T-helper 1 cell treated with Interleukin-12 subunit alpha and Interleukin-12 subunit beta and Interleukin-4 antibody, amounts not matched to agents 30 μg/mL and 1 μg/mL, for 36 hours (primary cell): ENCODE measurements at regions not wholly inside any gene's neighbourhood (a gene's known extent, or its start where the extent isn't known, plus 50 kb on each side); places are given as distances from the start of the nearest gene placed in this dataset.

Experiments used
- H3K27ac Mint-ChIP-seq: one replicate; pipeline ENCODE4 v1.8.0; 2021; ENCODE audit warnings: mild to moderate bottlenecking, mixed read lengths
- H3K27me3 Mint-ChIP-seq: one replicate; pipeline ENCODE4 v1.8.0; 2021; ENCODE audit warnings: low read depth, mixed read lengths
- H3K36me3 Mint-ChIP-seq: one replicate; pipeline ENCODE4 v1.8.0; 2021; ENCODE audit warnings: low read depth, mixed read lengths
- H3K4me1 Mint-ChIP-seq: one replicate; pipeline ENCODE4 v1.8.0; 2021; ENCODE audit warnings: low read depth, mixed read lengths
- H3K4me3 Mint-ChIP-seq: one replicate; pipeline ENCODE4 v1.8.0; 2021; ENCODE audit warnings: mild to moderate bottlenecking, moderate library complexity, mixed read lengths
- H3K9me3 Mint-ChIP-seq: one replicate; pipeline ENCODE4 v1.8.0; 2021; ENCODE audit warnings: mixed read lengths

DNA sequence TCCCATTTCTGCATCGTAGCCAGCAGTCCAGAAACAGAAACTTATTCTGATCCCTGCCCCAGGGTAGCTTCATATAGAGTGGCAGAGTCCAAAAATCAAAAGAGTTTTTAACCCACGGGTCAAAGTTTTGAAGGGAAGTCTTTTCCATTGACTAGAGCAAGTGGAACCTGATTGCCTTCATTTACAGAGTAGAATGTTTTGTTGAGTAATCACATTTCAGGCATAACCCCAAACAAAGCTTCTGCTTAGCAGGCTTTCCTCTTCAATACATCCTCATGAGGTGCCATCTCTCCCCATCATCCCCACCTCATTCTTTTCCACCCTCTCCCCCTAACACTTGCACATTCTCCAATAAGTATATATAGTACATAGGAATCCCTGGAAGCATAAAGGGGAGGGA is 516.0 kb upstream of the FBXO33 start:
- no peak overlapping the region for H3K4me3 Mint-ChIP-seq
- H3K27me3 Mint-ChIP-seq: no peaks in the 10 kb centered on the region
- H3K36me3 Mint-ChIP-seq: no peaks in the 10 kb centered on the region
- H3K9me3 Mint-ChIP-seq: peaks cover 17% of the 10 kb centered on the region
- no peaks in the 10 kb centered on the region for H3K4me1 Mint-ChIP-seq
- H3K27ac Mint-ChIP-seq: no peak overlapping the region

DNA sequence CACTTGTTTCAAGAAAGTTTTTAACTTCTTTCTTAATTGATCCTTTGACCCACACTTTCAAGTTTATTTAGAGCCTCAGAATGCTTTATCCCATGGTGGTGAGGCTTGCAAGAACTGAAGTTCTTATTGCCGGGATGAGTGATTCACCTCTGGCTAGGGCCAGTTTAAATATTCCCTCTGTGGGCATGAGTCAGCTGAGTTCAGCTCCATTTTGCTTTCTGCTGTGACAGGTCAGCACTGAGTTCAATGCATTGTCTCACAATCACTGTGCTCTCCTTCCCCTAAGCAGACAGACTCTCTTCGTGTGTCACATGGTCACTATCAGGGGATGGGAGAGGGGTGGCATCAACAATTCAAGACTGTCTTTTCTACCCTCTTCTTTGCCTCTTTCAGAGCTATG is 514.6 kb upstream of the FBXO33 start:
- H3K27ac Mint-ChIP-seq: no peak overlapping the region
- H3K27me3 Mint-ChIP-seq: no peaks in the 10 kb centered on the region
- peaks cover 16% of the 10 kb centered on the region for H3K9me3 Mint-ChIP-seq
- no peaks in the 10 kb centered on the region for H3K4me1 Mint-ChIP-seq
- H3K4me3 Mint-ChIP-seq: no peak overlapping the region
- H3K36me3 Mint-ChIP-seq: no peaks in the 10 kb centered on the region

DNA sequence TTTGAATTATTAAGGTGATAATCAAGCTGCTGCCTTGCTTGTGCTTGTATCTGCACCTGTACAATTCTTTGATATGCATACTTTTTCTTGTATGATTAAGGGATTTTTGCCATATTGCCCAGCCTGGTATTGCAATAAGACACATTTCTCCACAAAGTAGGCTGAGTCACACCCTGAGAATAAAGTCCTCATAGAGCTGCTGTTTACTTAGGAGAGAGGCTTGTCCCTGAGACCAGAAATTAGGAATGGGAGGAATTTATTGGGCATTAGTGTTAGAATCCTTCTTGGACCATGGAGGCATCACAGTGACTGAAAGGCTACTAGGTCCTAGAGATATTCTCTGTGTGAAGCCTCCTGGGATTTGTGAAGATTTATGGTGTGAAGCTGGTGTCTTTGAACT is 506.8 kb upstream of the FBXO33 start:
- Mint-ChIP-seq H3K27ac (no peak overlapping the region), H3K36me3 (no peaks in the 10 kb centered on the region)

DNA sequence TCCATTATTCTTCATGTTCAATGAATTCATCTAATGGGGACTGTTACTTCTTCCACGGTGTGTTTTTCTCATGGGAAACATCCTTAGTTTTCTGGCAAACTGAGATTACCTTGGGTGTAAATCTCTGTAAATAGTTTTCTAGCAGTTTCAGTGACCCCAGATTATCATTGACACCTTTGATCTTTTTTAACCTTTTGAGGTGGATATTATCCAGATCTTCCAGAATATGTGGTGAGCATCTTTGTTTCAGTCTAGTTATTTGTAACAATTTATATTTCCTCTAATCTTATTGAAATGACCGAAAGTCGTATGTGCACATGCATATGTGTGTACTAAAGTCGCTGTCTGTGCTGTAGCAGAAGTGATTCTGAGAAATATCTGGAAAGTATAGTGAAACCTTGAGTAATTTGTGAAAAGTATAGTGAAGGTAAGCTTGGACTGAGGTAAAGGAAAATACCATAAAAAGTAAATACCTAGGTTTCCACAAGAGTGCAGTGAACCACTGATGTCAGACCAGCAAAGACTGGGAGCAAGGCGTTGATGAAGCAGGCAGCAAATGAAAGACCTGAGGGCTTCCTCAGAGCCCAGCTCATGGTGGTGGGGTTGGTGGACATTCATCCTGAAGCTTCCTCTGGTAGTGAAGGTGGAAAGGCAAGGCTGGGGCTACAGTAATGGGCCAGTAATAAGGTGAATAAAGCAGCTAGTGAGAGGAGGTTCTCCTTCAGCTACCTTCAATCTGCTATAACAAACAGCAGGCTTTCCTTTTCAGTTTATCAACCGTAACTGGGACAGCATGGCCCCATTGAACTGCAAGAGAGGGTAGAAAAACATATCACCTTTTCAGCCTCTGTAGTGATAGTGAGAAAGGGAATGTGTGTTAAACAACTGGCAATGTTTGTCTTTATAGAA is 480.2 kb upstream of the FBXO33 start:
- Mint-ChIP-seq H3K27me3 (no peaks in the 10 kb centered on the region), H3K36me3 (no peaks in the 10 kb centered on the region), H3K4me1 (no peaks in the 10 kb centered on the region), H3K27ac (no peak overlapping the region), H3K4me3 (no peak overlapping the region), H3K9me3 (no peaks in the 10 kb centered on the region)

More for the DNA sequence above, 506.8 kb upstream of the FBXO33 start:
- Mint-ChIP-seq H3K27me3 (no peaks in the 10 kb centered on the region), H3K9me3 (peaks cover 10% of the 10 kb centered on the region), H3K4me3 (no peak overlapping the region), H3K4me1 (no peaks in the 10 kb centered on the region)

DNA sequence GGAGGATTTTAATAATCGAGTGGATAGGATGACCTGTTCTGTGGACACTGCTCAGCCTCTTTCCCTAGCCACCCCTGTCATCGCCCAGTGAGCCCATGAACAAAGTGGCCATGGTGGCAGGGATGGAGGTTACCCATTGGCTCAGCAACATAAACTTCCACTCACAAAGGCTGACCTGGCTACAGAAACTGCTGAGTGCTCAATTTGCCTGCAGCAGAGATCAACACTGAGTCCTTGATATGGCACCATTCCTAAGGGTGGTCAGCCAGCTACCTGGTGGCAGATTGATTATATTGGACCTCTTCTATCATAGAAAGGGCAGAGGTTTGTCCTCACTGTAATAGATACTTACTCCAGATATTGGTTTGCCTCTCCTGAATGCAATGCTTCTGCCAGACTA is 465.4 kb upstream of the FBXO33 start:
- Mint-ChIP-seq H3K27me3 (no peaks in the 10 kb centered on the region), H3K9me3 (peaks cover 25% of the 10 kb centered on the region), H3K36me3 (no peaks in the 10 kb centered on the region), H3K4me1 (no peaks in the 10 kb centered on the region), H3K27ac (no peak overlapping the region), H3K4me3 (no peak overlapping the region)

DNA sequence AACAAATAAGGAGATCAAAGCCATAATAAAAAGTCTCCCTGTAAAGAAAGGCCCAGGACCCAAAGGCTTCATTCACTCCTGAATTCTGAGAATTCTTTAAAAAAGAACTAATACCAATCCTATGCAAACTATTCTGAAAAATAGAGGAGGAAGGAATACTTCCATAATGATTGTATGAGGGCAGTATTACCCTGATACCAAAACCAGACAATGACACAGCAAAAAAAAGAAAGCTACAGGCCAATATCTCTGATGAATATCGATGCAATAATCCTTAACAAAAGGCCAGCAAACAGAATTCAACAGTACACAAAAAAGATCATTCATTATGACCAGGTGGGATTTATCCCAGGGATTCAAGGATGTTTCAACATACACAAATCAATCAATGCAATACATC is 457.8 kb upstream of the FBXO33 start:
- Mint-ChIP-seq H3K36me3 (no peaks in the 10 kb centered on the region), H3K4me1 (no peaks in the 10 kb centered on the region), H3K4me3 (no peak overlapping the region), H3K27ac (no peak overlapping the region), H3K27me3 (no peaks in the 10 kb centered on the region), H3K9me3 (peaks cover 16% of the 10 kb centered on the region)

DNA sequence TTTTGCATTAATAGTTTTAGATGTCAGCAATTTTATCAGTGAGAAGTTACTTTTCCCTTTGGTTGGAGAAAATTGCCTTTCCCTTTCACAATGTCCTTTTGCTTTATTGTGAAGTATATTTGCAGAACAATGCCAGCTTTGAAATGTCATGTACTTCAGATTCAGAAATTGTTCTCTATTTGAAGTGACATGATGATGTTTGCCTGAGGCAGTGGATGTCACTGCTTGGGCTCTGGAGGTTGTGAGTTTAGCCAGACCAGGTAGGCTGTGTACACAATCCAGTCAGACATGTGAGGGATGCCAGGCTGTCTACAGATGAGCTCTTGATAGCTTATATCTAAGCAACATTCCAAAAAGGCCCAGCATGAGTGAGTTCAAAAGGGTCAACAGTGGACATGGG is 451.9 kb upstream of the FBXO33 start:
- Mint-ChIP-seq H3K27ac (no peak overlapping the region), H3K4me3 (no peak overlapping the region), H3K27me3 (no peaks in the 10 kb centered on the region), H3K36me3 (no peaks in the 10 kb centered on the region), H3K4me1 (no peaks in the 10 kb centered on the region), H3K9me3 (peaks cover 6% of the 10 kb centered on the region)

DNA sequence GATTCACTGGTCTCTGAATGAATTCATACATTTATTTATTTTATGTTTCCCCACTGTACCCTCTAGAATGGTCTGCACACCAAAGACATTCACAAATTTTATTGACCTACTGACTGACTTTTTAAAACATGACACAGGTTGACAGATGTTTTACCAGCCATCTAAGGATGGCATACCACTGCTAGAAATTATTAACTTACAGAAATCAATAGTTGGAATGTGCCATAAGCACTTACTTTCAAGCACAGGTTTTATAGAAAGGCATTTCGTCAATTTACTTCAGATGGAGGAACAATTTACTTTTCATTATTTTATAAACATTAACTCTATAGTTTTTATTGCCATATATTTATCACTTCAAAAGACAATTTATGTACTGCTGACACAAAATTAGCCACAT is 448.7 kb upstream of the FBXO33 start:
- H3K27me3 Mint-ChIP-seq: no peaks in the 10 kb centered on the region
- no peaks in the 10 kb centered on the region for H3K36me3 Mint-ChIP-seq
- no peak overlapping the region for H3K4me3 Mint-ChIP-seq
- no peak overlapping the region for H3K27ac Mint-ChIP-seq
- H3K9me3 Mint-ChIP-seq: peaks cover 5% of the 10 kb centered on the region
- H3K4me1 Mint-ChIP-seq: no peaks in the 10 kb centered on the region

DNA sequence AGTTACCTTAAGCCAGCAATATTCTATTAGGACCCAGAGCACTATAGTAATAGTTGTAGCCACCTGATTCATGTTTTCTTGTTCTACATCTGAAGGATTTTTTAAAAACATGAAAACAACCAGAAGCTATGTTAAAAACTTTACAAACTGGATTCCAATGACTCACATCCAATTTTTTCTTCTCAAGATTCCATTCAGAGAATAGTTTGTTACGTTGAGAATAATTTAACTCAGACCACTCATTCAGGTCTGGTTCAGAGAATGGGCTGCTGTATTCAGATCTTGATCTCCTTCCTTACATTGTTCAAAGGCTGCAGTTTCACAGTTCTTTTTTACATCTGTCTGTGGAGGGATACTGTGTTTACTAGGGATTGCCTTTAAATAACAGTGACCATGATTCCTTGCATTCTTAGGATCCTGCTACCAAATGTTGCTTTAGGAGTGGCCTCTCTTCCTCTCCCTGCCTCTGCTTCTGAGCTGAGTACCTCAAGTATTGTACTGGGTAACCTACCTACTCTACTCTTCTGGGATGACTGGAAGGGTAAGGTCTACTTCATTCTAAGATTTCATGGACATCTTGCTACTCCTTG is 448.0 kb upstream of the FBXO33 start:
- H3K27me3 Mint-ChIP-seq: no peaks in the 10 kb centered on the region
- no peak overlapping the region for H3K4me3 Mint-ChIP-seq
- no peaks in the 10 kb centered on the region for H3K4me1 Mint-ChIP-seq
- no peak overlapping the region for H3K27ac Mint-ChIP-seq
- H3K36me3 Mint-ChIP-seq: no peaks in the 10 kb centered on the region
- H3K9me3 Mint-ChIP-seq: peaks cover 7% of the 10 kb centered on the region

DNA sequence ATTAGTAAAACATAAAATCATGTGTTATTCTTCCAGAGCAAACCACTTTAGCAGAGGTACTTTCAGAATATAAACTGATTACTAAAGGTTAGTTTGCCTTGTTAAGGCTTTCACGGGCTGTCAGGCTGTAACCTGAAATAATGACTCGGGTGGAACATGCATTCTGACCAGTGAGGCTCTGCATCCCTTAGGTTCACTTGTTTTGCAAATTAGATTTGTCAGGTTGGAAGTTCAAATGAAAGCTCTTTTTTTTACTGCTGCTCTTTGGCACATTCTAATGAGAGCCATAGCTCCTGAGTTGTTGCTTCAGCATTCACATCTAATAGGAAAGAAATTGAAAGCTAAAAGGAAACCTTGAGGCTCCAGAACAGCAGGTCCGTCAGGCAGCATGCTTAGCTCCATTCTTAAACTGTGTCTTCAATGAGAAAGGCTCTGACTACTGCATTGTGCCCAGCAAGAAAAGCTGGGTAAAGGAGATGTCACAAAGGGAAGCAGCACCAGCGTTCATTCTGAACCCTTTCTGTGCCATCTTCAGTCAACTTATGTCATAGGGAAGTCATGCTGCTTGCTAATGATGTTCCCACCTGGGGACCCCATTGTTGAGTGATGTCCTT is 445.5 kb upstream of the FBXO33 start:
- Mint-ChIP-seq H3K27me3 (no peaks in the 10 kb centered on the region), H3K9me3 (peaks cover 7% of the 10 kb centered on the region), H3K27ac (no peak overlapping the region), H3K4me3 (no peak overlapping the region), H3K4me1 (no peaks in the 10 kb centered on the region), H3K36me3 (no peaks in the 10 kb centered on the region)

DNA sequence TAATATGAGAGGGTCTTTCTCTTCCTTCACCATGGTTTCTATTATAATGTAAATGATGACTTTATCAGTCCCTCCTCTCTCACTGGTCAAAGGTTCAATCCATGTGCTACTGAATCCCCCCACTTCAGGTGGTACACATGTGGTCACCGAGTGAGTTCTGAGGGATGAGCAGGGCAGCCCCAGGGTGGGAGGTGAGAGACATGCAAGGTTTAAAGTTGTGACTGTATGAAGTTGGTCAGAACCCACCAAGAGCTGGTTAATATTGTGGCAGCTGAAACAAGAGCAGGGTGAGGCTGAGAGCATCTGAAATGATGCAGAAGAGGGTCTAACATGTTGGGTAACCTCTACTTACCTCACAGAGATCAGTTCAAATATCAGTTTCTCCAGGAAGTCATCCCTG is 444.7 kb upstream of the FBXO33 start:
- H3K36me3 Mint-ChIP-seq: no peaks in the 10 kb centered on the region
- no peak overlapping the region for H3K4me3 Mint-ChIP-seq
- H3K27me3 Mint-ChIP-seq: no peaks in the 10 kb centered on the region
- peaks cover 7% of the 10 kb centered on the region for H3K9me3 Mint-ChIP-seq
- no peaks in the 10 kb centered on the region for H3K4me1 Mint-ChIP-seq
- no peak overlapping the region for H3K27ac Mint-ChIP-seq

DNA sequence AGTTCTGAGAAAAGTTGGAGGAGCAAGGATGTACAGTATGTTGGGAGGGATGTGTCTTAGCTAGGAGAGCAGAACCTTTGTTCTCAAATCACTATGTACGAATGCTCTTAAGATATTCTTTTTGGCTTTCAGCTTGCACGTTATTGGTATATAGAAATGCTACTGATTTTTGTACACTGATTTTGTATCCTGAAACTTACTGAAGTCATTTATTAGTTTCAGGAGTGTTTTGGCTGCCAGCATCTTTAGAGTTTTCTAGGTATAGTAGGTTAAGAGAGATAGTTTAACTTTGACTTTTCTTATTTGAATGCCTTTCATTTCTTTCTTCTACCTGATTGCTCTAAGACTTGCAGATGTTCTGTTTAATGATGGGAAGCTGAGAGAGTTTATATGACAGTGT is 442.8 kb upstream of the FBXO33 start:
- no peak overlapping the region for H3K27ac Mint-ChIP-seq
- H3K27me3 Mint-ChIP-seq: no peaks in the 10 kb centered on the region

DNA sequence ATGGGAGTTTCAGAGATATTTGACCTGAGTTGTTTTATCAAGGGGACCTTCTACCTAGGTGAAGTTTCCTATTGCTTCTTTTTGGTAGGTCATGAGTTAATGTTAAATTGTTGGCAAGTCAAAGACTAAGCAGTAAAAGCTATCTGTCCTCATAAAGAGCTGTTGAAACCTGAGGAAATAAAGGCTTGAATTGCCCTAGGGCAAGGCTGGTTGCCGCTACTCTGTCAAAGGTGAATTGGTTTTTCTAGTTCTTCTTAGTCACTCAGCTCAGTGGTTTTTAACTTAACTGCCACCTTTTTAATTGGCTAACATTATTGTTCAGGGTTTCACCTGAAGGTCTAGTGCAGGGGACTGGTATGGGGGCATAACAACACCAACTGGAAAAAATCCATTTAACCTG is 441.6 kb upstream of the FBXO33 start:
- H3K27ac Mint-ChIP-seq: no peak overlapping the region
- peaks cover 7% of the 10 kb centered on the region for H3K9me3 Mint-ChIP-seq
- H3K36me3 Mint-ChIP-seq: no peaks in the 10 kb centered on the region
- H3K4me1 Mint-ChIP-seq: no peaks in the 10 kb centered on the region
- H3K4me3 Mint-ChIP-seq: no peak overlapping the region
- H3K27me3 Mint-ChIP-seq: no peaks in the 10 kb centered on the region

More for the DNA sequence above, 442.8 kb upstream of the FBXO33 start:
- peaks cover 7% of the 10 kb centered on the region for H3K9me3 Mint-ChIP-seq
- no peaks in the 10 kb centered on the region for H3K4me1 Mint-ChIP-seq
- no peaks in the 10 kb centered on the region for H3K36me3 Mint-ChIP-seq
- H3K4me3 Mint-ChIP-seq: no peak overlapping the region

DNA sequence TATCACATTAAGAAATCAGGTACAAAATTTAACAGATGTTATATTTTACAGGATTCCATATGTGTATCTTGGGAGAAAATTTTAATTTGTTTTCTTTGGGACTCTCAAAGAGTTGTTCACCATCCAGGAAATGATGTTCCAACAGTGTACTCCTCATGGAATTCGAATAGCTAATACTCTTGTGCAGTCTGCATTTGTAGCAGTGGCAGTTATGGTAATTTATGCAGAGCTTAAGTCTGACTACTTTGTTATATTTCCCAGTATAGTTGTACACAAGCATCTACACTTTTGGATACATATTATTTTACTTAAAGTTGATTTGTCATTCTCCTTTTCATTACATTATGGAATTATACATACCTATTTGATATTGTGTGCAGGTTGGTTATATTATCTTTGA is 436.7 kb upstream of the FBXO33 start:
- Mint-ChIP-seq H3K9me3 (no peaks in the 10 kb centered on the region), H3K27ac (no peak overlapping the region), H3K36me3 (no peaks in the 10 kb centered on the region), H3K4me3 (no peak overlapping the region), H3K27me3 (no peaks in the 10 kb centered on the region), H3K4me1 (no peaks in the 10 kb centered on the region)

DNA sequence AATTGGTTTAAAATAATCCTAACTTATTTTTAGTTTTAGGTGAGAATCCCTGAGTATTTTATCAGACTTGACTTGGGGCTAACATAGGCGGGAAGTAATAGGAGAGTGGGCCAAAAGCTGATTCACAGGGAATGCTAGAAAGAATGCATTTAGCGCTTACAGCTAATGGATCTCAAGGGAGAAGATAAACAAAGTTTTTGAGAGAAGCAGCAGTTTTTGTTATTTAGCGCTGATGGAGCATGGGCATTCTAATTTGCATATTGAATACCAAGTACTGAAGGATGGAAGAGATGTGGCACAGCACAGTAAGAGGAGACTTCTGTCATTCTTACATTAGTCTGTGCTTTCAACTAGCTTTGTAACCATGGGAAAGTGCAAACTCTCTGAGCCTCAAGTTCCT is 436.0 kb upstream of the FBXO33 start:
- H3K27ac Mint-ChIP-seq: no peak overlapping the region
- no peaks in the 10 kb centered on the region for H3K9me3 Mint-ChIP-seq
- no peak overlapping the region for H3K4me3 Mint-ChIP-seq
- H3K4me1 Mint-ChIP-seq: no peaks in the 10 kb centered on the region
- H3K36me3 Mint-ChIP-seq: no peaks in the 10 kb centered on the region
- no peaks in the 10 kb centered on the region for H3K27me3 Mint-ChIP-seq
